ENCODE measurements at regions not wholly inside any gene's neighbourhood (a gene's known extent, or its start where the extent isn't known, plus 50 kb on each side); places are given as distances from the start of the nearest gene placed in this dataset.

DNA sequence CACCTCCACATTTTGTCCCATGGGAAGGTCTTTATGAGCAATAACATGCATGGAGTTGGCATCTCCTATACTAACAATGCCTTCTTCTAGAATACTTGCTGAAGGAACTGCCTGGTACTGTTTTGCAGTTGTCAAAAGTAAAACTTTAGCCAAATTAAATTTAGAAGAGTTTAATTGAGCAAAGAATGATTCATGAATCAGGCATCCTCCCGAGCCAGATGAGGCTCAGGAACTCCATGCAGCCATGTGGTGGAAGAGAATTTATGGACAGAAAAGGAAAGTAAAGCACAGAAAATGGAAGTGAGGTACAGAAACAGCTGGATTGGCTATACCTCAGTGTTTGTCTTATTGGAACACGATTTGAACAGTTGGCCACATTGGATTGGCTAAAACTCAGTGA, 1081.9 kb downstream of the SLITRK1 start:
- H3K4me2 ChIP-seq (replicated peaks; ENCODE audit: low read depth, low read length, poor library complexity, severe bottlenecking): no peak overlapping the region
- CTCF ChIA-PET: no interaction called here
- Mint-ChIP-seq H3K27ac (no peak overlapping the region), H3K27me3 (no peaks in the 10 kb centered on the region), H3K4me3 (no peak overlapping the region), H3K4me1 (no peaks in the 10 kb centered on the region), H3K9me3 (ENCODE audit: insufficient read depth) (peaks cover 5% of the 10 kb centered on the region)
- POLR2A ChIA-PET: no interaction called here
- no peaks in the 10 kb centered on the region for H4K20me1 ChIP-seq (ENCODE audit: control insufficient read depth, insufficient read depth, low read length, poor library complexity, severe bottlenecking)
- H3K9ac ChIP-seq (ENCODE audit: low read length): no peak overlapping the region
- DNase-seq (no peak), ATAC-seq (ENCODE audit: low read depth) (no peak)
- no peak overlapping the region for H3K27ac ChIP-seq (ENCODE audit: low read length in 2 of 2)
- TF ChIP-seq, protein P1, sequence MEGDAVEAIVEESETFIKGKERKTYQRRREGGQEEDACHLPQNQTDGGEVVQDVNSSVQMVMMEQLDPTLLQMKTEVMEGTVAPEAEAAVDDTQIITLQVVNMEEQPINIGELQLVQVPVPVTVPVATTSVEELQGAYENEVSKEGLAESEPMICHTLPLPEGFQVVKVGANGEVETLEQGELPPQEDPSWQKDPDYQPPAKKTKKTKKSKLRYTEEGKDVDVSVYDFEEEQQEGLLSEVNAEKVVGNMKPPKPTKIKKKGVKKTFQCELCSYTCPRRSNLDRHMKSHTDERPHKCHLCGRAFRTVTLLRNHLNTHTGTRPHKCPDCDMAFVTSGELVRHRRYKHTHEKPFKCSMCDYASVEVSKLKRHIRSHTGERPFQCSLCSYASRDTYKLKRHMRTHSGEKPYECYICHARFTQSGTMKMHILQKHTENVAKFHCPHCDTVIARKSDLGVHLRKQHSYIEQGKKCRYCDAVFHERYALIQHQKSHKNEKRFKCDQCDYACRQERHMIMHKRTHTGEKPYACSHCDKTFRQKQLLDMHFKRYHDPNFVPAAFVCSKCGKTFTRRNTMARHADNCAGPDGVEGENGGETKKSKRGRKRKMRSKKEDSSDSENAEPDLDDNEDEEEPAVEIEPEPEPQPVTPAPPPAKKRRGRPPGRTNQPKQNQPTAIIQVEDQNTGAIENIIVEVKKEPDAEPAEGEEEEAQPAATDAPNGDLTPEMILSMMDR (IDR thresholded peaks at IDR 0.05): no peak
- TF ChIP-seq EZH2 (IDR thresholded peaks at IDR 0.05; ENCODE audit: borderline replicate concordance, insufficient read depth, low read depth, low read length, poor library complexity, severe bottlenecking): no peak
- H3K9me3 ChIP-seq (ENCODE audit: control extremely low read depth in 1 of 3, control insufficient read depth in 2 of 3, insufficient read depth in 1 of 3, low read length in 2 of 3): peaks cover 0 to 6% (median 0%) of the 10 kb centered on the region in 3 donors
- H2AFZ ChIP-seq (ENCODE audit: insufficient read depth, low read depth, low read length, poor library complexity, severe bottlenecking): no peak overlapping the region
- 54% methylated on average over 2 of the region's 2 CpGs for WGBS (ENCODE audit: insufficient coverage)
- no peaks in the 10 kb centered on the region for H3K27me3 ChIP-seq (replicated peaks in 1 of 4; ENCODE audit: control extremely low read depth in 1 of 4, control insufficient read depth in 3 of 4, insufficient read depth in 4 of 4, low read length in 3 of 4)
- intact Hi-C loops (cut with micrococcal nuclease): no loop called here
- no peaks in the 10 kb centered on the region for H3K36me3 ChIP-seq (replicated peaks in 1 of 2; ENCODE audit: control extremely low read depth in 1 of 2, control insufficient read depth in 1 of 2, extremely low read depth in 1 of 2, insufficient read depth in 2 of 2, low read length in 1 of 2)
- no peaks in the 10 kb centered on the region for H3K4me1 ChIP-seq (ENCODE audit: control insufficient read depth in 2 of 2, insufficient read depth in 2 of 2, low read length in 2 of 2)
- H3K4me3 ChIP-seq (ENCODE audit: control extremely low read depth in 1 of 5, extremely low read depth in 1 of 5, insufficient read depth in 1 of 5, low read depth in 2 of 5, low read length in 4 of 5): no peak overlapping the region
- H3K79me2 ChIP-seq (ENCODE audit: control insufficient read depth, insufficient read depth, low read length): no peaks in the 10 kb centered on the region

DNA sequence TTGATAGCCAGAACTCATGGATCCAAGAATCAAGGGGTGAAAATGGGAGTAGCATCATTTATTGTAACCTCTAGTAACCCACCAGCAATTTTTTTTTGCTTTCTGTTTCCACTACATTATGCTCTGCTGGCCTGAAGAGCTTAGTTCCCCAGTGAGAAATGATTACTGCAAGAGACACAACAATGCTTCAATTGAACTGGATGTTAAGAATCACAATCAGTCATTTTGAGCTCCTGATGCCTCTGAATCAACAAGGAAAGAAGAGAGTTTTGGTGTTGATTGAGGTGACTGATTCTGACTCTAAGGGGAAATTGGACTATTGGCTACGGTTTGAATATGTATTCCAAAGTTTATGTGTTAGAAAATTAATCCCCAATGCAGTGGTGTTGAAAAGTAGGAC, 1084.4 kb downstream of the SLITRK1 start:
- TF ChIP-seq, protein P1 (IDR thresholded peaks at IDR 0.05): no peak
- TF ChIP-seq EZH2 (IDR thresholded peaks at IDR 0.05; ENCODE audit: borderline replicate concordance, insufficient read depth, low read depth, low read length, poor library complexity, severe bottlenecking): no peak

More for the DNA sequence above, 1084.4 kb downstream of the SLITRK1 start:
- intact Hi-C loops (cut with micrococcal nuclease): no loop called here
- ChIA-PET POLR2A (no interaction called here), CTCF (no interaction called here)
- H3K4me1 Mint-ChIP-seq: no peaks in the 10 kb centered on the region
- H3K9me3 Mint-ChIP-seq (ENCODE audit: insufficient read depth): peaks cover 5% of the 10 kb centered on the region
- Histone ChIP-seq H3K27ac (ENCODE audit: low read length in 2 of 2) (no peak overlapping the region), H3K4me3 (ENCODE audit: control extremely low read depth in 1 of 5, extremely low read depth in 1 of 5, insufficient read depth in 1 of 5, low read depth in 2 of 5, low read length in 4 of 5) (no peak overlapping the region), H3K79me2 (ENCODE audit: control insufficient read depth, insufficient read depth, low read length) (no peaks in the 10 kb centered on the region), H3K9ac (ENCODE audit: low read length) (no peak overlapping the region), H3K4me2 (replicated peaks; ENCODE audit: low read depth, low read length, poor library complexity, severe bottlenecking) (no peak overlapping the region), H2AFZ (ENCODE audit: insufficient read depth, low read depth, low read length, poor library complexity, severe bottlenecking) (no peak overlapping the region), H3K27me3 (replicated peaks in 1 of 4; ENCODE audit: control extremely low read depth in 1 of 4, control insufficient read depth in 3 of 4, insufficient read depth in 4 of 4, low read length in 3 of 4) (no peaks in the 10 kb centered on the region), H3K9me3 (ENCODE audit: control extremely low read depth in 1 of 3, control insufficient read depth in 2 of 3, insufficient read depth in 1 of 3, low read length in 2 of 3) (no peaks in the 10 kb centered on the region), H3K36me3 (replicated peaks in 1 of 2; ENCODE audit: control extremely low read depth in 1 of 2, control insufficient read depth in 1 of 2, extremely low read depth in 1 of 2, insufficient read depth in 2 of 2, low read length in 1 of 2) (no peaks in the 10 kb centered on the region), H3K4me1 (ENCODE audit: control insufficient read depth in 2 of 2, insufficient read depth in 2 of 2, low read length in 2 of 2) (no peaks in the 10 kb centered on the region), H4K20me1 (ENCODE audit: control insufficient read depth, insufficient read depth, low read length, poor library complexity, severe bottlenecking) (no peaks in the 10 kb centered on the region)
- H3K27ac Mint-ChIP-seq: no peak overlapping the region
- WGBS (ENCODE audit: insufficient coverage): no CpG with 5 or more reads among the region's 1 CpG
- ATAC-seq (ENCODE audit: low read depth): no peak
- no peaks in the 10 kb centered on the region for H3K27me3 Mint-ChIP-seq
- DNase-seq: no peak
- H3K4me3 Mint-ChIP-seq: no peak overlapping the region
